ENCODE measurements at regions not wholly inside any gene's neighbourhood (a gene's known extent, or its start where the extent isn't known, plus 50 kb on each side); places are given as distances from the start of the nearest gene placed in this dataset.

DNA sequence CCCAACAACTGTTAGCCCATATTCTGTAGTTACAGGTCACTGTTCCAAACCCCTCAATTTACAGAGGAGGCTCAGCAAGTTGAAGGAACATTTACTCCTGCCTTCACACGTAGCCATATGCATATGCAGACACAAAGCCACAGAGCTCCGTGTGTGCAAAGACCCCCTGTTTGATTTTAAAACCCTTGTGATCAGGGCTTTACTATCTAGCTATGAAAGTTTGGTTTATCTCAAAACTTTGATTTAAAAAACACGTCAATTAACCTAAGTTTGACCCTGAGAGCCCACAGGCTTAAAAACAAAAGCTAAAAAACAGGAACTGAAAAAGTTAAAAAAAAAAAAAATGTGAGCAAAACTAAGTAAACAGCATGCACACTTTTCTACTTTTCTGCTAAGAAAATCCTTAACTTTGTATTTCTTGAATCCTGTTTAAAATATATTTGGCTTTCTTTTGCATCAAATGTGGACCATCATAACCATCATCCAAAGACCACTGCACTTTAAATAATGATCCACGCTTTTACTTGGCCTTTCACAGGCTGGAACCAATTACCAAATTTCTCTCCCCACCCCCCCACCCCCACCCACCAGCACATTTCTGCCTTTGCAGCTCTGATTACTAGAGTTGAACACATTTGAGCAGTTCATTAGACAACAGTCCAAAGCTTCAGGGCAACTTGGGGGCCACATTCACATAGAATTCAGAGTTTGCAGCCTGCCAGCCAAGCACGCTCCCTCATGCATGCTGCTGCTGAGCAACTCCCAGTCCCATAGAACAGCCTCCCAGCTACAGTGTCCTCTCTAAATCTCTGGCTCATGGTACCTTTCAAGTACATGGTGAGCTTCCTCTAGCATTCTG, 128.8 kb upstream of the MAP3K1 start:
- TF ChIP-seq, protein P1, sequence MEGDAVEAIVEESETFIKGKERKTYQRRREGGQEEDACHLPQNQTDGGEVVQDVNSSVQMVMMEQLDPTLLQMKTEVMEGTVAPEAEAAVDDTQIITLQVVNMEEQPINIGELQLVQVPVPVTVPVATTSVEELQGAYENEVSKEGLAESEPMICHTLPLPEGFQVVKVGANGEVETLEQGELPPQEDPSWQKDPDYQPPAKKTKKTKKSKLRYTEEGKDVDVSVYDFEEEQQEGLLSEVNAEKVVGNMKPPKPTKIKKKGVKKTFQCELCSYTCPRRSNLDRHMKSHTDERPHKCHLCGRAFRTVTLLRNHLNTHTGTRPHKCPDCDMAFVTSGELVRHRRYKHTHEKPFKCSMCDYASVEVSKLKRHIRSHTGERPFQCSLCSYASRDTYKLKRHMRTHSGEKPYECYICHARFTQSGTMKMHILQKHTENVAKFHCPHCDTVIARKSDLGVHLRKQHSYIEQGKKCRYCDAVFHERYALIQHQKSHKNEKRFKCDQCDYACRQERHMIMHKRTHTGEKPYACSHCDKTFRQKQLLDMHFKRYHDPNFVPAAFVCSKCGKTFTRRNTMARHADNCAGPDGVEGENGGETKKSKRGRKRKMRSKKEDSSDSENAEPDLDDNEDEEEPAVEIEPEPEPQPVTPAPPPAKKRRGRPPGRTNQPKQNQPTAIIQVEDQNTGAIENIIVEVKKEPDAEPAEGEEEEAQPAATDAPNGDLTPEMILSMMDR (IDR thresholded peaks at IDR 0.05): no peak
- TF ChIP-seq POLR2A (IDR thresholded peaks at IDR 0.05): no peak

All from testis (tissue), 2 donors.